Nephron progenitor cell (in vitro differentiated cells): ENCODE measurements at regions not wholly inside any gene's neighbourhood (a gene's known extent, or its start where the extent isn't known, plus 50 kb on each side); places are given as distances from the start of the nearest gene placed in this dataset.

Experiments used
- DNase-seq: peaks from one replicate; pipeline ENCODE4 v3.0.0; 2021
- H3K27ac Mint-ChIP-seq: 2 replicates; pipeline ENCODE4 v1.8.0; 2021; ENCODE audit warnings: mild to moderate bottlenecking, moderate library complexity, mixed read lengths
- H3K27me3 Mint-ChIP-seq: 2 replicates; pipeline ENCODE4 v1.8.0; 2021; ENCODE audit warnings: mild to moderate bottlenecking, low read depth, mixed read lengths; ENCODE audit not compliant: poor library complexity
- H3K36me3 Mint-ChIP-seq: 2 replicates; pipeline ENCODE4 v1.8.0; 2021; ENCODE audit warnings: low read depth, mixed read lengths
- H3K4me1 Mint-ChIP-seq: 2 replicates; pipeline ENCODE4 v1.8.0; 2021; ENCODE audit warnings: mixed read lengths
- H3K4me3 Mint-ChIP-seq: 2 replicates; pipeline ENCODE4 v1.8.0; 2021; ENCODE audit warnings: mild to moderate bottlenecking, moderate library complexity, mixed read lengths
- H3K9me3 Mint-ChIP-seq: 2 replicates; pipeline ENCODE4 v1.8.0; 2021; ENCODE audit warnings: mild to moderate bottlenecking, moderate library complexity, mixed read lengths
- TF ChIP-seq, protein P1 (sequence below): fragments of 200-600 bp; sonication (generic); IDR thresholded peaks from 2 replicates; pipeline ENCODE4 v1.5.0; 2021; ENCODE audit warnings: antibody characterized with exemption

DNA sequence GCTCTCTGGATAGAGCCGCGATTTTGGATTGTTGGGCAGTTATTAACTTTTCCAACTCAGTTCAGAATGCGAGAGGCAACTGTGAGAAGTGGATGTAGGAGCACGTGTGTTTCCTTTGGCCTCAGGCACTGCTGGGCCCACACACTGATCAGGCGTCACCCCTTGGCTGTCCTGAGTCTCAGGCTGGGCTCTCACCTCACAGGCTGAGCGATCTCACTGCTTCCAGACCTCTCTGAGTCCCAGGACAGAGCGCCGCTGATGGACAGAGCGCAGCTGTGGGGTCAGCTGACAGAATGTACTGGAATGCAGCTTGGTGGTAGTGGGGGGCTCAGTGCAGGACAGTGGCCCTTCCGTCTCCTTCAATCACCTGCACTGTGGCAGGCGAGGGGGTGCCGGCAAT, 516.2 kb downstream of the TBC1D22A start:
- TF ChIP-seq, protein P1, sequence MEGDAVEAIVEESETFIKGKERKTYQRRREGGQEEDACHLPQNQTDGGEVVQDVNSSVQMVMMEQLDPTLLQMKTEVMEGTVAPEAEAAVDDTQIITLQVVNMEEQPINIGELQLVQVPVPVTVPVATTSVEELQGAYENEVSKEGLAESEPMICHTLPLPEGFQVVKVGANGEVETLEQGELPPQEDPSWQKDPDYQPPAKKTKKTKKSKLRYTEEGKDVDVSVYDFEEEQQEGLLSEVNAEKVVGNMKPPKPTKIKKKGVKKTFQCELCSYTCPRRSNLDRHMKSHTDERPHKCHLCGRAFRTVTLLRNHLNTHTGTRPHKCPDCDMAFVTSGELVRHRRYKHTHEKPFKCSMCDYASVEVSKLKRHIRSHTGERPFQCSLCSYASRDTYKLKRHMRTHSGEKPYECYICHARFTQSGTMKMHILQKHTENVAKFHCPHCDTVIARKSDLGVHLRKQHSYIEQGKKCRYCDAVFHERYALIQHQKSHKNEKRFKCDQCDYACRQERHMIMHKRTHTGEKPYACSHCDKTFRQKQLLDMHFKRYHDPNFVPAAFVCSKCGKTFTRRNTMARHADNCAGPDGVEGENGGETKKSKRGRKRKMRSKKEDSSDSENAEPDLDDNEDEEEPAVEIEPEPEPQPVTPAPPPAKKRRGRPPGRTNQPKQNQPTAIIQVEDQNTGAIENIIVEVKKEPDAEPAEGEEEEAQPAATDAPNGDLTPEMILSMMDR = no peak

DNA sequence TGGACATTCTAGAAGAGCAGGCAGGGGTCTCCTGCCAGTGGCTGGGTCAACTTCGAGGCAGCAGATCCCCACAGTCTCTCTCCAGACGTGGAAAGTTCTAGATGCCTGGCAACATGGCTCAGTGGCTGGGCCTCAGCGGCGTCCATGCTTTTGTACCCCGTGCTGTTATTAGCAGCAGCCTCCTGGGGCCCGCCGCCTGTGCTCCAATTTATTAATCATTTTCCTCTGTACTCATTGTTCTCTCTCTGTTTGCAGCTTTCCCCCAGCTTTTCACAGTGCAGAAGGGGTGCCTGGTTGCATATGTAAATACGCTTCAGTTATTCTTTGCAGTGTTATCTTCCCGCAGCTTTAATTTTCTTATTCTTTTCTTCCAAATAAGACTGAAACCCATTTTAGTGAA, 515.1 kb downstream of the TBC1D22A start:
- DNase-seq = no peak
- Mint-ChIP-seq H3K36me3 (peaks cover 6% of the 10 kb centered on the region), H3K27me3 (no peaks in the 10 kb centered on the region), H3K4me1 (no peaks in the 10 kb centered on the region), H3K9me3 (peaks cover 84% of the 10 kb centered on the region), H3K27ac (no peak overlapping the region), H3K4me3 (no peak overlapping the region)
- TF ChIP-seq, protein P1 = no peak

More for the DNA sequence above, 516.2 kb downstream of the TBC1D22A start:
- Mint-ChIP-seq H3K27ac (no peak overlapping the region), H3K4me1 (no peaks in the 10 kb centered on the region), H3K36me3 (peaks cover 6% of the 10 kb centered on the region), H3K9me3 (peaks cover 89% of the 10 kb centered on the region), H3K4me3 (no peak overlapping the region), H3K27me3 (no peaks in the 10 kb centered on the region)
- DNase-seq = no peak

DNA sequence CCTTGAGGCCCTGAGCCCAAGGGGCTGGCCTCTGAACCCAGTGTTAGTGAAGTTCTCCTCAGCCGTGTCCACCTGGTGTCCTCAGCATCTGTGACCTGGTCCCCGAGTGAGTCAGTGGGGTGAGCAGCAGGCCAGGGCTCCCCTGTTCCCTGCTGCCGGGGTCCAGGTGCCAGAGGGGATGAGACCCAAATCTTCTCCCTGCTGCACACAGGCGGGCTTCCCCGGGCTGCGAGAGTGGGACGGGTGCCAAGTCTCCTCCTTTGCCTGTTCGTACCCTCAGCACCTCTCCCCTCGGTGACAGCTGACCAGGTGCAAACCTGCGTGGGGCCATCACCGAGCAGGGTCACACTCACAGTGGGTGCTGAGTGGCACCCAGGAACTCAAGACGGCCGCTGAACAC, 514.5 kb downstream of the TBC1D22A start:
- peaks cover 87% of the 10 kb centered on the region for H3K9me3 Mint-ChIP-seq
- no peaks in the 10 kb centered on the region for H3K27me3 Mint-ChIP-seq

DNA sequence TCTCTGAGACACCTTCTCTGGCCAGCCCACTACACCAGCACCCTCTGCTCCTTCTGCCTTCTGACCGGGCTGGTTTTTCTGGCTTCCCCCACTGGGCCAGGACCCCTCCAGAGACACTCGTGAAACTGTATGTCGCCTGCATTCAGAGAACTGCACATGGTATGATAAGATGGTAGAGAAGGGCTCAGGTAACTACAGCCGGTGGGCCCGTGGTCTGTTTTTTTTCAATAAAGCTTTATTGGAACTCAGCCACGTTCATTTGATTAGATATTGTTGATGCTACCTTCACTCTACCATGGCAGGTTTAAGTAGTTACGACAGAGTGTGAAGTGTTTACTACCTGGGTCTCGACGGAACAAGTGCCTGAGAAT, 514.0 kb downstream of the TBC1D22A start:
- Mint-ChIP-seq H3K4me1 (no peaks in the 10 kb centered on the region), H3K36me3 (peaks cover 6% of the 10 kb centered on the region), H3K4me3 (no peak overlapping the region), H3K27me3 (no peaks in the 10 kb centered on the region), H3K27ac (no peak overlapping the region), H3K9me3 (peaks cover 84% of the 10 kb centered on the region)
- TF ChIP-seq, protein P1 = no peak
- no peak for DNase-seq

More for the DNA sequence above, 514.5 kb downstream of the TBC1D22A start:
- H3K4me1 Mint-ChIP-seq = no peaks in the 10 kb centered on the region
- peaks cover 6% of the 10 kb centered on the region for H3K36me3 Mint-ChIP-seq
- DNase-seq = no peak
- no peak overlapping the region for H3K4me3 Mint-ChIP-seq
- no peak overlapping the region for H3K27ac Mint-ChIP-seq
- TF ChIP-seq, protein P1 = no peak

DNA sequence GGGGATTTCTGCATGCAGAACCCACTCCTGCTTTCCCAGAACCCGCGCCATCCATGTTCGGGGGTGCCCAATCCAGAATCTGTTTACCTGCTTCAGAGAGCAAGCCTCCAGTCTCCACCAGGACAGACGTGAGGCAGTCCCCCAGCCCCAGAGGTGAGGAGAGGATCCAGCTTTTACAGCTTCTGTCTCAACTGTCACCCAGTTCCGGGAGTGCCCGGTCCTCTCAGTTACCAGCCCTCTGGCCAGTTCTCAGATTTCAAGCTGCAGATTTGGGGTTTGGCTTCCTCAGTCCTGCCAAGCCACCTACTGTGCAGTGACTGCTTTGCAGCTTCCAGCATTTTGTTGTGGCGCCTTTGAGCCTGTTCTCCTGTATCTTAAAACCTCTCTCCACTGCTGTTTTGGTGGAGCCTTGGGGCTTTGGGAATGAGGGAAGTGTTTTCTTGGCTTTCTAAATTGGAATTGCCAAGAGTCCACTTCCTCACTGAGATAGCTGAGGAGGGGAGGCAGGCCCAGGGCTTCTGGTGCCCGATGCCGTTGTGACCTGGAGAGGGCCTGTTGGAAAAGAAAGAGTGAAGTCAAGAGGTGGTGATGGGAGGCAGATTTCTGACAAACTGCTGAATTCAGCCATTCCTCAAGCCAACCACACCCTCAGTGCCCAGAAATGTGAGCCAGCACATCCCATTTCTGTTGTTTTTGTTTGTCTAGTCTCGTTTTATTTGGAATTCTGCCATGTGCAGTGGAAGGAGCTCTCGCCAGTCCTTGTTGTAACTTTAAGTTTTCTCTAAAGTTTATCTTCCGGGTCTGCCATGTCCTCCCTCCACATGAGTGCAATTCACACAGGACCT, 513.4 kb downstream of the TBC1D22A start:
- H3K4me1 Mint-ChIP-seq = no peaks in the 10 kb centered on the region
- H3K9me3 Mint-ChIP-seq = peaks cover 84% of the 10 kb centered on the region
- no peak overlapping the region for H3K4me3 Mint-ChIP-seq
- peaks cover 6% of the 10 kb centered on the region for H3K36me3 Mint-ChIP-seq
- H3K27me3 Mint-ChIP-seq = no peaks in the 10 kb centered on the region
- TF ChIP-seq, protein P1 = no peak
- H3K27ac Mint-ChIP-seq = no peak overlapping the region
- DNase-seq = no peak

DNA sequence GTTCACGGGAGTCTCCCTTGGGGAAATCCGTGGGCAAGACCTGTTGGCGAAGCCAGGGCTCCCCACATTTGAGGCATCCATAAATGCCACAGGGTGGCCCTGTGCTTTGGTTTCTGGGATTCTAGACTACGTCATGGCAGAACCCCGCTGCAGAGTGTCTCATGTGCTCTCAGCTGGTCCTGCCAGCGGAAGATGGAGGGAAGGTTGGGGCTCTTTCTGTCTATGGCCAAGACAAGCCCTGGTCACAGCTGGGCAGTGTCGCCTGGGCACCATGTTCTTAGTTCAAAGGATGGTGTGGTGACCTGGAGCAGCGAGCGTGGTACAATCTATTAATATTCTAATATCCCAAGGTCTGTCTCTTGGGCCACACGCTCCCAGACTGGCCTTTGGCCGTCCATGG, 511.7 kb downstream of the TBC1D22A start:
- no peak for DNase-seq
- TF ChIP-seq, protein P1 = no peak
- Mint-ChIP-seq H3K36me3 (peaks cover 6% of the 10 kb centered on the region), H3K4me1 (no peaks in the 10 kb centered on the region), H3K9me3 (peaks cover 89% of the 10 kb centered on the region), H3K4me3 (no peak overlapping the region), H3K27ac (no peak overlapping the region), H3K27me3 (peaks cover 2% of the 10 kb centered on the region)
